ENCODE measurements at regions not wholly inside any gene's neighbourhood (a gene's known extent, or its start where the extent isn't known, plus 50 kb on each side); places are given as distances from the start of the nearest gene placed in this dataset.
A peak's percentile ranks its signal among the peaks of the same experiment; 100 is the strongest.

DNA sequence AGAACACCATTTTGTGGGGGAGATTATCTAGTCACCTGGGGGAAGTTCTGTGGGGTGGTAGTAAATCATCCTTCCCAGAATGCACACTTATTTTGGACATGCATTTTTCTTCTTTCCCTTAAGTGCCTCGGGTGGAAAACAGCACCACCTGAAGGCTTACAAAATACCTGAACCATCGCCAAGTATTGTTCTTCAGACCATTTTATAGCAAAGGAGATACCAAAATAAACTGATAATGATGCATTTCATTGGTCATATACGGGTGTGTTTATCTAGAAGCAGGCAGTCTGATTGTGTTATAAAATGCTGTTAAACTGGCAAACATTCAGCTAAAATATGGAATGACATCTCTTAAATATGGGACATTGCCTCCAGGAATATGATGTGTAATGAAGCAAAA lies 1034.7 kb downstream of the SLITRK1 start:
- H3K4me1 ChIP-seq: no peaks in the 10 kb centered on the region
- H3K36me3 ChIP-seq (ENCODE audit: insufficient read depth in 1 of 2, low read depth in 1 of 2): no peaks in the 10 kb centered on the region
- WGBS, 3 donors: 48 to 65% (median 62%) methylated on average over 3 of the region's 3 CpGs
- no peak for ATAC-seq
- DNase-seq: no peak
- no peak overlapping the region for H3K4me3 ChIP-seq
- no peak for TF ChIP-seq CTCF (IDR thresholded peaks at IDR 0.05)
- intact Hi-C loops (cut with DNase I): no loop called here
- H3K27me3 ChIP-seq (ENCODE audit: insufficient read depth in 3 of 3, low read length in 2 of 3): no peaks in the 10 kb centered on the region
- no peaks in the 10 kb centered on the region for H3K9me3 ChIP-seq
- no peak overlapping the region for H3K27ac ChIP-seq

DNA sequence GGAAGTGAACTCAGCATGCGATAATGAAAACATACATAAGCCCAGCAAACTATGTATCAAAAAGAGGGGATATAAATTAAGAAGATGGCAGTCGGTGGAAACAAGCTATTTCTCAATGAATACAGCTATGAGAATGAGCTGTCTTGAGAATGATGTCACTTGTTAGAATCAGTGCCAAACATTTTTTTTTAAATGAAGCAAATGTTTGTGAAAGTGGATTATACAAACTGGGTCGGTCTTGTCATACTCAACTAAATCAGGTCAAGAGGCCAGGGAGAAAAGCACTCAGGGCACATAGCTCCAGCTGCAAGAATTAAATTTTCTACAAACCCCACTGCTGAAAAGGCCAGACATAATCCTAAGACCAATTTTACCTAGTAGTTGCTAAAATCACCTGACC lies 1048.4 kb downstream of the SLITRK1 start:
- Histone ChIP-seq H3K36me3 (ENCODE audit: insufficient read depth in 1 of 2, low read depth in 1 of 2) (no peaks in the 10 kb centered on the region), H3K27me3 (ENCODE audit: insufficient read depth in 3 of 3, low read length in 2 of 3) (no peaks in the 10 kb centered on the region), H3K9me3 (peaks cover 3% of the 10 kb centered on the region), H3K4me3 (no peak overlapping the region), H3K27ac (no peak overlapping the region), H3K4me1 (no peaks in the 10 kb centered on the region)
- no peak for TF ChIP-seq CTCF (IDR thresholded peaks at IDR 0.05)
- 52 to 62% (median 55%) methylated on average over 3 of the region's 3 CpGs for WGBS, 3 donors
- intact Hi-C loops (cut with DNase I): no loop called here
- DNase-seq (no peak), ATAC-seq (no peak)

DNA sequence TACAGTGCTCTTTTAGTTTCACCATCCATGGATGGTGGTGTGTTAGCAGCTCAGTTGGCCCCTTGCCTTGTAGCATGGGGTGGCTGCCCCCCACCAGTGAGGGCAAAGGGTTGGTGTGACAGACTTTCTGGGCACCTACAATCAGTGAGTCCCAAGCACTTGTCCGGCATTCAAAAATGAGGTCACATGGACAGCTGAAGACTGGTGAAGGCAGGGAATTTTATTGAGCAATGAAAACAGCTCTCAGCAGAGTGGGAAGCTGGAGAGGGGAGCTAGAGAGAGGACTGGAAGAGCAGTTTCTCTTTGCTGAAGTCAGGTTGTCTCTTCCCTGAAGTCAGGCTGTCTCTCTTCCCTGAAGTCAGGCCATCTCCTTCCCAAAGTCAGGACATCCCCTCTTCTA lies 1053.2 kb downstream of the SLITRK1 start:
- DNase-seq (no peak), ATAC-seq (no peak)
- Histone ChIP-seq H3K27ac (no peak overlapping the region), H3K4me3 (no peak overlapping the region), H3K4me1 (no peaks in the 10 kb centered on the region), H3K27me3 (ENCODE audit: insufficient read depth in 3 of 3, low read length in 2 of 3) (no peaks in the 10 kb centered on the region), H3K36me3 (ENCODE audit: insufficient read depth in 1 of 2, low read depth in 1 of 2) (no peaks in the 10 kb centered on the region), H3K9me3 (no peaks in the 10 kb centered on the region)
- 93 to 100% (median 95%) methylated on average over 1 of the region's 1 CpG for WGBS, 3 donors
- intact Hi-C loops (cut with DNase I): no loop called here
- TF ChIP-seq CTCF (IDR thresholded peaks at IDR 0.05): no peak

- H3K9me3 ChIP-seq: no peaks in the 10 kb centered on the region
- no peak overlapping the region for H3K27ac ChIP-seq
- H3K27me3 ChIP-seq (ENCODE audit: insufficient read depth in 3 of 3, low read length in 2 of 3): no peaks in the 10 kb centered on the region
- DNase-seq: no peak
- ATAC-seq: no peak
- intact Hi-C loops (cut with DNase I): no loop called here
- H3K4me1 ChIP-seq: no peaks in the 10 kb centered on the region
- no peak for TF ChIP-seq CTCF (IDR thresholded peaks at IDR 0.05)
- no peaks in the 10 kb centered on the region for H3K36me3 ChIP-seq (ENCODE audit: insufficient read depth in 1 of 2, low read depth in 1 of 2)
- H3K4me3 ChIP-seq: no peak overlapping the region
Measured at GRCh38 chr13:82827724-82828123, 1054.5 kb downstream of the SLITRK1 start.

GRCh38 chr13:82822935-82823334 lies 1059.3 kb downstream of the SLITRK1 start:
- no peaks in the 10 kb centered on the region for H3K36me3 ChIP-seq (ENCODE audit: insufficient read depth in 1 of 2, low read depth in 1 of 2)
- ATAC-seq (no peak), DNase-seq (peak in 1 of 2 donors; percentile 40)
- 84 to 88% (median 87%) methylated on average over 10 of the region's 10 CpGs for WGBS, 3 donors
- no peak overlapping the region for H3K27ac ChIP-seq
- H3K27me3 ChIP-seq (ENCODE audit: insufficient read depth in 3 of 3, low read length in 2 of 3): no peaks in the 10 kb centered on the region
- H3K4me3 ChIP-seq: no peak overlapping the region
- no peaks in the 10 kb centered on the region for H3K4me1 ChIP-seq
- TF ChIP-seq CTCF (IDR thresholded peaks at IDR 0.05): no peak
- intact Hi-C loops (cut with DNase I): no loop called here
- H3K9me3 ChIP-seq: no peaks in the 10 kb centered on the region
